ENCODE measurements at regions not wholly inside any gene's neighbourhood (a gene's known extent, or its start where the extent isn't known, plus 50 kb on each side); places are given as distances from the start of the nearest gene placed in this dataset.
"Not testable (repeated sequence)": the region's sequence is repeated elsewhere in the genome, so short reads cannot be mapped to it uniquely, and the experiment has no call there.

GRCh38 chr11:49362994-49363393 is 154.6 kb upstream of the FOLH1 start:
- not testable (repeated sequence) for TF ChIP-seq POLR2A, EP300 (IDR thresholded peaks at IDR 0.05)
- TF ChIP-seq, protein P1, sequence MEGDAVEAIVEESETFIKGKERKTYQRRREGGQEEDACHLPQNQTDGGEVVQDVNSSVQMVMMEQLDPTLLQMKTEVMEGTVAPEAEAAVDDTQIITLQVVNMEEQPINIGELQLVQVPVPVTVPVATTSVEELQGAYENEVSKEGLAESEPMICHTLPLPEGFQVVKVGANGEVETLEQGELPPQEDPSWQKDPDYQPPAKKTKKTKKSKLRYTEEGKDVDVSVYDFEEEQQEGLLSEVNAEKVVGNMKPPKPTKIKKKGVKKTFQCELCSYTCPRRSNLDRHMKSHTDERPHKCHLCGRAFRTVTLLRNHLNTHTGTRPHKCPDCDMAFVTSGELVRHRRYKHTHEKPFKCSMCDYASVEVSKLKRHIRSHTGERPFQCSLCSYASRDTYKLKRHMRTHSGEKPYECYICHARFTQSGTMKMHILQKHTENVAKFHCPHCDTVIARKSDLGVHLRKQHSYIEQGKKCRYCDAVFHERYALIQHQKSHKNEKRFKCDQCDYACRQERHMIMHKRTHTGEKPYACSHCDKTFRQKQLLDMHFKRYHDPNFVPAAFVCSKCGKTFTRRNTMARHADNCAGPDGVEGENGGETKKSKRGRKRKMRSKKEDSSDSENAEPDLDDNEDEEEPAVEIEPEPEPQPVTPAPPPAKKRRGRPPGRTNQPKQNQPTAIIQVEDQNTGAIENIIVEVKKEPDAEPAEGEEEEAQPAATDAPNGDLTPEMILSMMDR (IDR thresholded peaks at IDR 0.05), result not testable (repeated sequence)

All from ovary (tissue), 3 donors.